HL-60 (cell line): ENCODE measurements at regions not wholly inside any gene's neighbourhood (a gene's known extent, or its start where the extent isn't known, plus 50 kb on each side); places are given as distances from the start of the nearest gene placed in this dataset.

Source experiments
- DNase-seq, 2 experiments: peaks; one replicate each; pipeline ENCODE4 v3.0.0-alpha.2; 2010 to 2020; ENCODE audit warnings: low read depth in 1 of 2, low spot score in 1 of 2
- H3K27ac ChIP-seq: fragments of 250-450 bp; sonication (Bioruptor Pico); replicated peaks from 2 replicates; pipeline ENCODE4 v1.5.1; 2020; ENCODE audit warnings: mild to moderate bottlenecking, moderate library complexity
- H3K27me3 ChIP-seq: fragments of 250-450 bp; sonication (Bioruptor Pico); 2 replicates; pipeline ENCODE4 v1.5.1; 2021; ENCODE audit warnings: mild to moderate bottlenecking, moderate library complexity; ENCODE audit not compliant: insufficient read depth, poor library complexity, severe bottlenecking
- H3K4me3 ChIP-seq: replicated peaks from 2 replicates; pipeline ENCODE4 v1.5.1; 2011; ENCODE audit warnings: mild to moderate bottlenecking, control low read depth, low read length; ENCODE audit not compliant: insufficient read depth
- GABPA ChIP-seq: IDR thresholded peaks from 2 replicates; pipeline ENCODE4 v1.6.1; 2012; ENCODE audit warnings: low read depth
- POLR2AphosphoS5 ChIP-seq: IDR thresholded peaks from 2 replicates; pipeline ENCODE4 v1.6.1; 2012; ENCODE audit warnings: low read depth
- SPI1 ChIP-seq: IDR thresholded peaks from 2 replicates; pipeline ENCODE4 v1.6.1; 2012; ENCODE audit warnings: low read depth, mild to moderate bottlenecking, borderline replicate concordance
- TF ChIP-seq, protein P1 (sequence below): IDR thresholded peaks from 2 replicates; pipeline ENCODE4 v1.6.1; 2012; ENCODE audit warnings: low read depth; ENCODE audit not compliant: insufficient replicate concordance
- TF ChIP-seq, protein P2 (sequence below): IDR thresholded peaks from one replicate; pipeline ENCODE4 v1.5.1; 2011; ENCODE audit warnings: low read length, control low read depth, inconsistent platforms; ENCODE audit not compliant: insufficient read depth

DNA sequence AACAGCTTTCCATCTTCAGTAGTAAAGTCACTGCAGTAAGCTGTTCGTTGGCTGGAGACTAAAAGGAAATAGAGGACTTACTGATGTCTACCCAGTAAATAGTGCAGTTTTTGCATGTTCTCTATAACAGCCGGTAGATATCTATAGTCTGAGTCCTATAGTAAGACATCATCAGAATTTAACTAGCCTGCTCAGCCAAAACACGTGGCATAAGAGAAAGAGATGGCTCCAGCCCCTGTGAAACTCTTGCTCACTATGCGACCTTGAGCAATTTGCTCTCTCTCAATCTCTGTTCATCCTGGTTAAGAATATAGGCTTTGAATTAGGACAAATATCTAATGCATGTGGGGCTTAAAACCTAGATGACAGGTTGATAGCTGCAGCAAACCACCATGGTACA is 201.6 kb upstream of the PAPPA start:
- TF ChIP-seq, protein P1, sequence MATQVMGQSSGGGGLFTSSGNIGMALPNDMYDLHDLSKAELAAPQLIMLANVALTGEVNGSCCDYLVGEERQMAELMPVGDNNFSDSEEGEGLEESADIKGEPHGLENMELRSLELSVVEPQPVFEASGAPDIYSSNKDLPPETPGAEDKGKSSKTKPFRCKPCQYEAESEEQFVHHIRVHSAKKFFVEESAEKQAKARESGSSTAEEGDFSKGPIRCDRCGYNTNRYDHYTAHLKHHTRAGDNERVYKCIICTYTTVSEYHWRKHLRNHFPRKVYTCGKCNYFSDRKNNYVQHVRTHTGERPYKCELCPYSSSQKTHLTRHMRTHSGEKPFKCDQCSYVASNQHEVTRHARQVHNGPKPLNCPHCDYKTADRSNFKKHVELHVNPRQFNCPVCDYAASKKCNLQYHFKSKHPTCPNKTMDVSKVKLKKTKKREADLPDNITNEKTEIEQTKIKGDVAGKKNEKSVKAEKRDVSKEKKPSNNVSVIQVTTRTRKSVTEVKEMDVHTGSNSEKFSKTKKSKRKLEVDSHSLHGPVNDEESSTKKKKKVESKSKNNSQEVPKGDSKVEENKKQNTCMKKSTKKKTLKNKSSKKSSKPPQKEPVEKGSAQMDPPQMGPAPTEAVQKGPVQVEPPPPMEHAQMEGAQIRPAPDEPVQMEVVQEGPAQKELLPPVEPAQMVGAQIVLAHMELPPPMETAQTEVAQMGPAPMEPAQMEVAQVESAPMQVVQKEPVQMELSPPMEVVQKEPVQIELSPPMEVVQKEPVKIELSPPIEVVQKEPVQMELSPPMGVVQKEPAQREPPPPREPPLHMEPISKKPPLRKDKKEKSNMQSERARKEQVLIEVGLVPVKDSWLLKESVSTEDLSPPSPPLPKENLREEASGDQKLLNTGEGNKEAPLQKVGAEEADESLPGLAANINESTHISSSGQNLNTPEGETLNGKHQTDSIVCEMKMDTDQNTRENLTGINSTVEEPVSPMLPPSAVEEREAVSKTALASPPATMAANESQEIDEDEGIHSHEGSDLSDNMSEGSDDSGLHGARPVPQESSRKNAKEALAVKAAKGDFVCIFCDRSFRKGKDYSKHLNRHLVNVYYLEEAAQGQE, result no peak
- TF ChIP-seq POLR2AphosphoS5 (no peak), SPI1 (no peak), GABPA (no peak)
- TF ChIP-seq, protein P2, sequence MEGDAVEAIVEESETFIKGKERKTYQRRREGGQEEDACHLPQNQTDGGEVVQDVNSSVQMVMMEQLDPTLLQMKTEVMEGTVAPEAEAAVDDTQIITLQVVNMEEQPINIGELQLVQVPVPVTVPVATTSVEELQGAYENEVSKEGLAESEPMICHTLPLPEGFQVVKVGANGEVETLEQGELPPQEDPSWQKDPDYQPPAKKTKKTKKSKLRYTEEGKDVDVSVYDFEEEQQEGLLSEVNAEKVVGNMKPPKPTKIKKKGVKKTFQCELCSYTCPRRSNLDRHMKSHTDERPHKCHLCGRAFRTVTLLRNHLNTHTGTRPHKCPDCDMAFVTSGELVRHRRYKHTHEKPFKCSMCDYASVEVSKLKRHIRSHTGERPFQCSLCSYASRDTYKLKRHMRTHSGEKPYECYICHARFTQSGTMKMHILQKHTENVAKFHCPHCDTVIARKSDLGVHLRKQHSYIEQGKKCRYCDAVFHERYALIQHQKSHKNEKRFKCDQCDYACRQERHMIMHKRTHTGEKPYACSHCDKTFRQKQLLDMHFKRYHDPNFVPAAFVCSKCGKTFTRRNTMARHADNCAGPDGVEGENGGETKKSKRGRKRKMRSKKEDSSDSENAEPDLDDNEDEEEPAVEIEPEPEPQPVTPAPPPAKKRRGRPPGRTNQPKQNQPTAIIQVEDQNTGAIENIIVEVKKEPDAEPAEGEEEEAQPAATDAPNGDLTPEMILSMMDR, result no peak
- Histone ChIP-seq H3K27ac (no peak overlapping the region), H3K27me3 (no peaks in the 10 kb centered on the region), H3K4me3 (no peak overlapping the region)
- no peak for DNase-seq

DNA sequence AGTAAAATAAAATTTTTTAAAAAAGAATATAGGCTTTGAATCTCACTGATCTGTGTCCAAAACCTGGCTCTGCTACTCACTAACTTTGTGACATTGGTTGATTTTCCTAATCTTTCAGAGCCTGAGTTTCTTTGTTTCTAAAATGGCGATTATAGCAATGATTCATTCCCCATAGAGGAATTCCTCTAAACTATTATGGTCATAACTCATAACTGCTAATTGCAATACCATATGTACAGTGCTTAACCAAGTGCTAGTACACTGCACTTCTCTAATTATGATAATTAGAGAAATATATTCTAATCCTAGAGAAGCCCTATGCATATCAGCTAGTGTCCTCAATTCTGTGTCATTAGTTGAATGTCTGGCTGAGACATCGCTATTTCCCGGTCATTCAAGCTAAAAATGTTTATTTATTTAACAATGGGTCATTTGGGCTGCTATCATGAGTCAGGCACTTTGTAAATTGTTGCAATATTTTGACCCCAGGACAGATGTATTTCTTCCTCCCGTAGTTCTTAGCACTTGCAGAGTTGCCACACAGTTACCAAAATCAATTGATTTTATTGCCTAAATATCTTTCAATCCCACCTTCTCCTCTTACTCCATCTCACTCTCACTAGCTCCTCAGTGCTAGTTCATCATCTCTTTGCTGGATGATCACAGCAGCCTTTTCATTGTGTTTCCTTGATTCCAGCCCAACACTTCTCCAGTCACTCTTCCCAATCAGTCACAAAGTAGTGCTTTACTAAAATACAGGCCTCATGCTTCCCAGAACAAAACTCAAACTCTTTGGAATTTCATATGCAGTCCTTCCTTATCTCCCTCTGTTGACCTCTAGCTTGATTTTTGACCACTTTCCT is 200.9 kb upstream of the PAPPA start:
- TF ChIP-seq SPI1, result no peak
- TF ChIP-seq POLR2AphosphoS5, result no peak
- TF ChIP-seq, protein P2, result no peak
- TF ChIP-seq, protein P1, result no peak
- no peak for TF ChIP-seq GABPA
- DNase-seq, result no peak
- no peak overlapping the region for H3K27ac ChIP-seq
- H3K27me3 ChIP-seq, result no peaks in the 10 kb centered on the region
- H3K4me3 ChIP-seq, result no peak overlapping the region

DNA sequence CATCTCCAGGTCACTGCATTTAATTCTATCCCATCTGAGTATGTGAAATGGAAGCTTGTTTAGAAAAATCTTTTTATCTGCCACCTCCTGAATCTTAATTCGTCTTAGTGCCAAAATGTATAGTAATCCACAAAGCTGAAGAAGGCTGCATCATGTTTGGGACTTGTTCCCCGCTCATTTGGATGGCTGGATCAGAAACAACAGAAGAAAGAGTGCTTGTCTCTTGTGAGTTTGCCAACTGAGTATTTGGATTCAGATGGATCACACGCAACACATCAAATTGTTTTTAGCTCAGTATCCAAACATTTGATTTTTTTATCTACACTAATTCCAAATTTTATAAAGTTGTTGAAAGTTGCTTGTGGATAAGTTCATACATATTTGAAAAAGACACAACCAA is 197.2 kb upstream of the PAPPA start:
- DNase-seq, result no peak
- Histone ChIP-seq H3K27me3 (no peaks in the 10 kb centered on the region), H3K27ac (no peak overlapping the region), H3K4me3 (no peak overlapping the region)
- TF ChIP-seq POLR2AphosphoS5 (no peak), SPI1 (no peak), GABPA (no peak)
- TF ChIP-seq, protein P2, result no peak
- TF ChIP-seq, protein P1, result no peak
